Astrocyte (in vitro differentiated cells and primary cell): ENCODE measurements at regions not wholly inside any gene's neighbourhood (a gene's known extent, or its start where the extent isn't known, plus 50 kb on each side); places are given as distances from the start of the nearest gene placed in this dataset.

Source experiments
- DNase-seq: peaks from one replicate; pipeline ENCODE4 v3.0.0-alpha.2; 2010; ENCODE audit warnings: low read depth
- FAIRE-seq: peaks from 2 replicates; lab custom pipeline; 2011; peaks lifted over from hg19 to GRCh38; lab: Jason Lieb, UNC
- H2AFZ ChIP-seq: 2 replicates; pipeline ENCODE4 v1.6.0; 2012; ENCODE audit warnings: low read depth, low read length, inconsistent platforms
- H3K27ac ChIP-seq: 2 replicates; pipeline ENCODE4 v1.5.1; 2011; ENCODE audit warnings: low read depth, low read length, inconsistent platforms
- H3K27me3 ChIP-seq: 2 replicates; pipeline ENCODE4 v1.6.0; 2011; ENCODE audit warnings: low read length, inconsistent platforms; ENCODE audit not compliant: insufficient read depth
- H3K36me3 ChIP-seq: 2 replicates; pipeline ENCODE4 v1.5.1; 2011; ENCODE audit warnings: low read length, inconsistent platforms; ENCODE audit not compliant: insufficient read depth
- H3K4me1 ChIP-seq: 2 replicates; pipeline ENCODE4 v1.5.1; 2011; ENCODE audit warnings: low read length, inconsistent platforms; ENCODE audit not compliant: insufficient read depth
- H3K4me2 ChIP-seq: 2 replicates; pipeline ENCODE4 v1.6.0; 2012; ENCODE audit warnings: low read length, inconsistent platforms
- H3K4me3 ChIP-seq: 2 replicates; pipeline ENCODE4 v1.5.1; 2011; ENCODE audit warnings: low read depth, mild to moderate bottlenecking, low read length, inconsistent platforms; ENCODE audit not compliant: insufficient read depth
- H3K79me2 ChIP-seq: 2 replicates; pipeline ENCODE4 v1.6.0; 2012; ENCODE audit warnings: mild to moderate bottlenecking, low read length, inconsistent platforms; ENCODE audit not compliant: insufficient read depth
- H3K9ac ChIP-seq: 2 replicates; pipeline ENCODE4 v1.6.0; 2012; ENCODE audit warnings: mild to moderate bottlenecking, low read length, inconsistent platforms
- H3K9me3 ChIP-seq: 2 replicates; pipeline ENCODE4 v1.5.1; 2012; ENCODE audit warnings: low read depth, mild to moderate bottlenecking, low read length, inconsistent platforms; ENCODE audit not compliant: insufficient read depth
- H4K20me1 ChIP-seq: 2 replicates; pipeline ENCODE4 v1.6.0; 2012; ENCODE audit warnings: low read length, inconsistent platforms; ENCODE audit not compliant: insufficient read depth
- H3K27ac Mint-ChIP-seq: one replicate; pipeline ENCODE4 v1.8.0; 2021; ENCODE audit warnings: mild to moderate bottlenecking, mixed read lengths; ENCODE audit not compliant: unreplicated experiment
- H3K27me3 Mint-ChIP-seq: one replicate; pipeline ENCODE4 v1.8.0; 2021; ENCODE audit warnings: low read depth, mixed read lengths; ENCODE audit not compliant: unreplicated experiment
- H3K36me3 Mint-ChIP-seq: one replicate; pipeline ENCODE4 v1.8.0; 2021; ENCODE audit warnings: low read depth, mixed read lengths; ENCODE audit not compliant: unreplicated experiment
- H3K4me1 Mint-ChIP-seq: one replicate; pipeline ENCODE4 v1.8.0; 2021; ENCODE audit warnings: low read depth, mixed read lengths; ENCODE audit not compliant: unreplicated experiment
- H3K4me3 Mint-ChIP-seq: one replicate; pipeline ENCODE4 v1.8.0; 2021; ENCODE audit warnings: mild to moderate bottlenecking, moderate library complexity, mixed read lengths; ENCODE audit not compliant: unreplicated experiment
- H3K9me3 Mint-ChIP-seq: one replicate; pipeline ENCODE4 v1.8.0; 2021; ENCODE audit warnings: mild to moderate bottlenecking, mixed read lengths; ENCODE audit not compliant: unreplicated experiment
- CTCF ChIP-seq: IDR thresholded peaks from 2 replicates; pipeline ENCODE4 v1.5.1; 2011; ENCODE audit warnings: low read depth, mild to moderate bottlenecking, inconsistent platforms, low read length, moderate library complexity; ENCODE audit not compliant: insufficient read depth
- EZH2 ChIP-seq: IDR thresholded peaks from 2 replicates; pipeline ENCODE4 v1.6.1; 2012; ENCODE audit warnings: mild to moderate bottlenecking, low read length, inconsistent platforms; ENCODE audit not compliant: insufficient read depth

- Histone ChIP-seq H3K36me3 (no peaks in the 10 kb centered on the region), H3K4me2 (no peak overlapping the region), H3K79me2 (no peaks in the 10 kb centered on the region), H3K9ac (no peak overlapping the region), H4K20me1 (no peaks in the 10 kb centered on the region), H3K4me3 (no peak overlapping the region), H3K27ac (no peak overlapping the region), H3K9me3 (no peaks in the 10 kb centered on the region), H2AFZ (no peak overlapping the region), H3K4me1 (no peaks in the 10 kb centered on the region), H3K27me3 (no peaks in the 10 kb centered on the region)
- no peaks in the 10 kb centered on the region for H3K4me1 Mint-ChIP-seq
- H3K27ac Mint-ChIP-seq: no peak overlapping the region
- no peaks in the 10 kb centered on the region for H3K36me3 Mint-ChIP-seq
- TF ChIP-seq CTCF (no peak), EZH2 (no peak)
- FAIRE-seq (peak; percentile 88), DNase-seq (no peak)
- H3K4me3 Mint-ChIP-seq: no peak overlapping the region
- H3K27me3 Mint-ChIP-seq: no peaks in the 10 kb centered on the region
- H3K9me3 Mint-ChIP-seq: peaks cover 3% of the 10 kb centered on the region
Measured at GRCh38 chrX:35357656-35358055, 415.1 kb downstream of the FAM47B start.

GRCh38 chrX:35362866-35363265 is 420.3 kb downstream of the FAM47B start:
- Histone ChIP-seq H3K4me3 (no peak overlapping the region), H3K27me3 (no peaks in the 10 kb centered on the region), H3K36me3 (no peaks in the 10 kb centered on the region), H3K4me1 (no peaks in the 10 kb centered on the region), H4K20me1 (no peaks in the 10 kb centered on the region), H3K79me2 (no peaks in the 10 kb centered on the region), H3K9me3 (no peaks in the 10 kb centered on the region), H3K4me2 (no peak overlapping the region), H3K9ac (no peak overlapping the region), H3K27ac (no peak overlapping the region), H2AFZ (no peak overlapping the region)
- H3K4me3 Mint-ChIP-seq: no peak overlapping the region
- peaks cover 2% of the 10 kb centered on the region for H3K27me3 Mint-ChIP-seq
- no peaks in the 10 kb centered on the region for H3K4me1 Mint-ChIP-seq
- no peak for TF ChIP-seq CTCF
- no peak for TF ChIP-seq EZH2
- H3K36me3 Mint-ChIP-seq: no peaks in the 10 kb centered on the region
- no peak overlapping the region for H3K27ac Mint-ChIP-seq
- no peak for DNase-seq
- H3K9me3 Mint-ChIP-seq: no peaks in the 10 kb centered on the region
- FAIRE-seq: no peak

- H3K27ac Mint-ChIP-seq: no peak overlapping the region
- no peaks in the 10 kb centered on the region for H3K27me3 ChIP-seq
- H2AFZ ChIP-seq: no peak overlapping the region
- H3K4me3 Mint-ChIP-seq: no peak overlapping the region
- FAIRE-seq (no peak), DNase-seq (no peak)
- TF ChIP-seq CTCF (no peak), EZH2 (no peak)
- no peak overlapping the region for H3K9ac ChIP-seq
- H3K27me3 Mint-ChIP-seq: no peaks in the 10 kb centered on the region
- H3K9me3 Mint-ChIP-seq: no peaks in the 10 kb centered on the region
- H3K79me2 ChIP-seq: no peaks in the 10 kb centered on the region
- H3K27ac ChIP-seq: no peak overlapping the region
- H3K4me1 Mint-ChIP-seq: no peaks in the 10 kb centered on the region
- no peaks in the 10 kb centered on the region for H3K9me3 ChIP-seq
- H3K4me3 ChIP-seq: no peak overlapping the region
- no peaks in the 10 kb centered on the region for H3K36me3 ChIP-seq
- no peak overlapping the region for H3K4me2 ChIP-seq
- H3K36me3 Mint-ChIP-seq: no peaks in the 10 kb centered on the region
- no peaks in the 10 kb centered on the region for H3K4me1 ChIP-seq
- no peaks in the 10 kb centered on the region for H4K20me1 ChIP-seq
Measured at GRCh38 chrX:35374116-35374515, 424.0 kb upstream of the MAGEB16 start.
